ENCODE measurements at regions not wholly inside any gene's neighbourhood (a gene's known extent, or its start where the extent isn't known, plus 50 kb on each side); places are given as distances from the start of the nearest gene placed in this dataset.

- Histone ChIP-seq H3K27ac (peak overlapping the region; percentile 39 to 70), H3K36me3 (no peaks in the 10 kb centered on the region), H3K4me1 (no peaks in the 10 kb centered on the region), H3K4me3 (peak overlapping the region; percentile 21 to 63 (median 46)), H3K9me3 (no peaks in the 10 kb centered on the region), H3K27me3 (no peaks in the 10 kb centered on the region)
- intact Hi-C loops (cut with DNase I; ENCODE audit: low total_unique reads) = loop anchor here (10.0 kb wide), 1 partner anchor 954 kb away; no protein-coding TSS in a partner anchor
- TF ChIP-seq POLR2A (IDR thresholded peaks at IDR 0.05) (no peak), POLR2AphosphoS5 (IDR thresholded peaks at IDR 0.05) (peak in 2 of 3 donors; percentile 29 to 49), CTCF (IDR thresholded peaks at IDR 0.05) (peak; percentile 96 to 98 (median 98))
- DNase-seq (ENCODE audit: low spot score in 2 of 2) = peak; percentile 81 to 94
Measured at GRCh38 chr11:15650105-15650938, 535.6 kb downstream of the INSC start.

DNA sequence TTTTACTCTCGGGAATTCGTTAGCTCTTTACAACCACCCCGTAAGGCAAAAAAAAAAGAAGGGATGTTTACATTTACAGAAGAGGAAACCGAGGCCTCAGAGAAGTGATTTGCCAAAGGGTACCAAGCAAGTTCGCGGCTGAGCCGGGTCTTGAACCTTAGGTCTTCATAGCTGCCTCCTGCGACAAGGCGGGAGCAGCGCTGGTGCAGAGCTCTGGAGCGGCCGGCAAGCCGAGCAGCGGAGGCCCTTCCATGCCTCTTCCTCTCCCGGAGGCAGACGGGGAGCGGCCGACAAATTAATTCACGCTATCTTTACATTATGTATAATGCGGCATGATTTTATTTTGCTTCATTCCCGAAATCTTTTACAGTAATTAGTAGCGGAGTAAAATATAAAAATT is 536.3 kb downstream of the INSC start:
- no peaks in the 10 kb centered on the region for H3K27me3 ChIP-seq
- intact Hi-C loops (cut with DNase I; ENCODE audit: low total_unique reads) = loop anchor here (10.0 kb wide), 1 partner anchor 954 kb away; no protein-coding TSS in a partner anchor
- no peaks in the 10 kb centered on the region for H3K9me3 ChIP-seq
- no peaks in the 10 kb centered on the region for H3K36me3 ChIP-seq
- H3K4me1 ChIP-seq = no peaks in the 10 kb centered on the region
- no peak overlapping the region for H3K27ac ChIP-seq
- TF ChIP-seq CTCF (IDR thresholded peaks at IDR 0.05) = no peak
- no peak overlapping the region for H3K4me3 ChIP-seq
- no peak for DNase-seq (ENCODE audit: low spot score in 2 of 2)

- intact Hi-C loops (cut with DNase I; ENCODE audit: low total_unique reads) = loop anchor here (10.0 kb wide), 1 partner anchor 953 kb away; no protein-coding TSS in a partner anchor
- no peak for TF ChIP-seq POLR2A (IDR thresholded peaks at IDR 0.05)
- no peak for TF ChIP-seq POLR2AphosphoS5 (IDR thresholded peaks at IDR 0.05)
- no peak for TF ChIP-seq CTCF (IDR thresholded peaks at IDR 0.05)
- H3K4me3 ChIP-seq = no peak overlapping the region
- H3K27ac ChIP-seq = no peak overlapping the region
- no peaks in the 10 kb centered on the region for H3K27me3 ChIP-seq
- no peaks in the 10 kb centered on the region for H3K4me1 ChIP-seq
- no peak for DNase-seq (ENCODE audit: low spot score in 2 of 2)
- H3K36me3 ChIP-seq = no peaks in the 10 kb centered on the region
- H3K9me3 ChIP-seq = no peaks in the 10 kb centered on the region
Measured at GRCh38 chr11:15651816-15652215, 537.1 kb downstream of the INSC start.

GRCh38 chr11:15653191-15653710 is 538.5 kb downstream of the INSC start:
- Histone ChIP-seq H3K36me3 (no peaks in the 10 kb centered on the region), H3K9me3 (no peaks in the 10 kb centered on the region), H3K4me1 (no peaks in the 10 kb centered on the region), H3K27me3 (no peaks in the 10 kb centered on the region), H3K4me3 (no peak overlapping the region), H3K27ac (no peak overlapping the region)
- intact Hi-C loops (cut with DNase I; ENCODE audit: low total_unique reads) = loop anchor here (10.0 kb wide), 1 partner anchor 952 kb away; no protein-coding TSS in a partner anchor
- TF ChIP-seq POLR2A (IDR thresholded peaks at IDR 0.05) (no peak), CTCF (IDR thresholded peaks at IDR 0.05) (no peak), POLR2AphosphoS5 (IDR thresholded peaks at IDR 0.05) (no peak)
- DNase-seq (ENCODE audit: low spot score in 2 of 2) = no peak

- TF ChIP-seq CTCF (IDR thresholded peaks at IDR 0.05) (no peak), POLR2AphosphoS5 (IDR thresholded peaks at IDR 0.05) (no peak), POLR2A (IDR thresholded peaks at IDR 0.05) (no peak)
- no peaks in the 10 kb centered on the region for H3K9me3 ChIP-seq
- no peak overlapping the region for H3K4me3 ChIP-seq
- intact Hi-C loops (cut with DNase I; ENCODE audit: low total_unique reads) = loop anchor here (10.0 kb wide), 1 partner anchor 950 kb away; no protein-coding TSS in a partner anchor
- no peak overlapping the region for H3K27ac ChIP-seq
- no peak for DNase-seq (ENCODE audit: low spot score in 2 of 2)
- H3K27me3 ChIP-seq = no peaks in the 10 kb centered on the region
- no peaks in the 10 kb centered on the region for H3K4me1 ChIP-seq
- no peaks in the 10 kb centered on the region for H3K36me3 ChIP-seq
Measured at GRCh38 chr11:15654451-15654850, 539.7 kb downstream of the INSC start.

All from breast epithelium (tissue), 4 donors.